A673 (cell line): ENCODE measurements at regions not wholly inside any gene's neighbourhood (a gene's known extent, or its start where the extent isn't known, plus 50 kb on each side); places are given as distances from the start of the nearest gene placed in this dataset.
"Not testable (repeated sequence)": the region's sequence is repeated elsewhere in the genome, so short reads cannot be mapped to it uniquely, and the experiment has no call there.

Experiments
- BruUV-seq: library from RNA; stranded (reverse); fragments of 400-500 nt; replicated peaks from 2 replicates; lab custom pipeline; 2021; lab: Mats Ljungman, UMichigan
- CTCF ChIA-PET: fragments of 300-600 bp; sonication (Branson Sonifier 250); formaldehyde crosslinking; loops from one replicate; lab custom pipeline; 2022; ENCODE audit warnings: antibody characterized with exemption; lab: Charles Lee
- POLR2A ChIA-PET: fragments of 300-600 bp; sonication (Branson Sonifier 250); formaldehyde crosslinking; loops from one replicate; lab custom pipeline; 2022; ENCODE audit warnings: antibody characterized with exemption; ENCODE audit not compliant: low non-redundant PET; lab: Charles Lee
- DNase-seq: peaks from one replicate; pipeline ENCODE4 v3.0.0-alpha.2; 2015; ENCODE audit warnings: low spot score
- H3K27ac ChIP-seq: fragments of 200-600 bp; sonication (generic); 2 replicates; pipeline ENCODE4 v1.5.1; 2016; ENCODE audit warnings: mixed run types, low read depth, mild to moderate bottlenecking, mixed read lengths, antibody characterized with exemption, low read length; ENCODE audit not compliant: poor library complexity, severe bottlenecking
- H3K27me3 ChIP-seq: fragments of 200-600 bp; sonication (generic); replicated peaks from 2 replicates; pipeline ENCODE4 v1.6.1; 2017; ENCODE audit warnings: mixed run types, low read depth, mild to moderate bottlenecking, mixed read lengths, antibody characterized with exemption, low read length; ENCODE audit not compliant: insufficient read depth, poor library complexity
- H3K36me3 ChIP-seq: fragments of 200-600 bp; sonication (generic); 2 replicates; pipeline ENCODE4 v1.6.1; 2016; ENCODE audit warnings: mixed run types, mild to moderate bottlenecking, mixed read lengths, antibody characterized with exemption, low read length; ENCODE audit not compliant: insufficient read depth, poor library complexity, severe bottlenecking
- H3K4me1 ChIP-seq: fragments of 200-600 bp; sonication (generic); 2 replicates; pipeline ENCODE4 v1.6.1; 2017; ENCODE audit warnings: mixed run types, mild to moderate bottlenecking, mixed read lengths, antibody characterized with exemption, low read length; ENCODE audit not compliant: insufficient read depth, poor library complexity, severe bottlenecking
- H3K4me3 ChIP-seq: fragments of 200-600 bp; sonication (generic); 2 replicates; pipeline ENCODE4 v1.5.1; 2016; ENCODE audit warnings: low read depth, mixed run types, mild to moderate bottlenecking, mixed read lengths, low read length; ENCODE audit not compliant: poor library complexity, severe bottlenecking
- H3K9me3 ChIP-seq: fragments of 200-600 bp; sonication (generic); 2 replicates; pipeline ENCODE4 v1.6.1; 2016; ENCODE audit warnings: mixed run types, low read depth, mild to moderate bottlenecking, mixed read lengths, antibody characterized with exemption, low read length; ENCODE audit not compliant: poor library complexity, severe bottlenecking
- EZH2 ChIP-seq: fragments of 200-600 bp; sonication (generic); IDR thresholded peaks from 2 replicates; pipeline ENCODE4 v1.6.1; 2017; ENCODE audit warnings: borderline replicate concordance, low read depth, mild to moderate bottlenecking, mixed read lengths, antibody characterized with exemption, low read length; ENCODE audit not compliant: poor library complexity, severe bottlenecking
- intact Hi-C: fragments of 100-400 bp; cut with micrococcal nuclease; formaldehyde crosslinking; loops from one replicate; pipeline ENCODE4 v1.10.0; 2022; ENCODE audit not compliant: unreplicated experiment
- TF ChIP-seq, protein P1 (sequence below): fragments of 300-800, 200-600 bp; sonication (generic); conservative IDR thresholded peaks from 2 replicates; pipeline ENCODE4 v1.5.1; 2017; ENCODE audit warnings: low read depth, mild to moderate bottlenecking, antibody characterized with exemption, low read length, moderate library complexity, mixed read lengths

DNA sequence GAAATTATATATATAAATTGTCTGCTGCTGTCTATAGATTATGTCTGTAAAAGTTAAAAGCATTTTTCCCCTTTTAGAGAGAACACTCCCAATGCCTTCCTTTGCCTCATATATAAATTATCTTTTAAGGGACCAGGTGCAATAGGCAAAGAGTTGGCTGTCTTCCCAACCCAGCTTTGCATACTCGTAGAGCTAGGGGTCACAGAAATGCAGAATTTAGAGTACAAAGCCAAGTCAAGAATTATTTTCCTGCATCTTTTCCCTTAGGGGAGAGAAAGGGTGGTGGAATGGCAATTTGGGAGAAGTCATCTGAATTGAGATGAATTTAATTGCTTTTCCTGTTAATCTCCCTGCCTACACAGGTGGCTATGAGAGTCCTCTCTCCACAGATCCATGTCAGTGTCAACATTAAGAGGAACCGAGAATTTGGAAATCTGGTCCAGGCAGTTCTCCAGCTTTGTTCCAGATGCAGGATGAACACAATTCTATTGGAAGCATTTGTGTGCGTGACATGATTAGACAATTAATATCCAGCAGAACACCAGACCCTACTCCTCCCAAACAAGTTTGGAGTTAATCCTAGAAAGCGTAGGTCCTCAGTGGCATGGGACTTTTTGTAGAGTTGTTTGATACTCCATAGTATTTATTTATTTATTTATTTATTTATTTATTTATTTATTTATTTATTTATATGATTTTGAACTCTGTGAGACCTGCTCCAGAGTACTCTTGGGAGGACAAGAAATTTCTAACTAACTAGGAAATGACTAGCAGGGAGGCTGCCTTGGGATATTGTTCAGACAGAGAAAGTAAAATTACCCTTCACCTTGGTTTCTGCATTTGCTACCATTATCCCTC, 80.3 kb upstream of the SKAP2 start:
- Histone ChIP-seq H3K27me3 (peaks cover 25% of the 10 kb centered on the region), H3K9me3 (no peaks in the 10 kb centered on the region), H3K27ac (no peak overlapping the region), H3K4me1 (no peaks in the 10 kb centered on the region), H3K36me3 (no peaks in the 10 kb centered on the region), H3K4me3 (no peak overlapping the region)
- no peak for TF ChIP-seq EZH2
- no TSS peak for BruUV-seq
- intact Hi-C loops, result no loop called here
- POLR2A ChIA-PET, result no interaction called here
- DNase-seq, result no peak
- CTCF ChIA-PET, result no interaction called here

DNA sequence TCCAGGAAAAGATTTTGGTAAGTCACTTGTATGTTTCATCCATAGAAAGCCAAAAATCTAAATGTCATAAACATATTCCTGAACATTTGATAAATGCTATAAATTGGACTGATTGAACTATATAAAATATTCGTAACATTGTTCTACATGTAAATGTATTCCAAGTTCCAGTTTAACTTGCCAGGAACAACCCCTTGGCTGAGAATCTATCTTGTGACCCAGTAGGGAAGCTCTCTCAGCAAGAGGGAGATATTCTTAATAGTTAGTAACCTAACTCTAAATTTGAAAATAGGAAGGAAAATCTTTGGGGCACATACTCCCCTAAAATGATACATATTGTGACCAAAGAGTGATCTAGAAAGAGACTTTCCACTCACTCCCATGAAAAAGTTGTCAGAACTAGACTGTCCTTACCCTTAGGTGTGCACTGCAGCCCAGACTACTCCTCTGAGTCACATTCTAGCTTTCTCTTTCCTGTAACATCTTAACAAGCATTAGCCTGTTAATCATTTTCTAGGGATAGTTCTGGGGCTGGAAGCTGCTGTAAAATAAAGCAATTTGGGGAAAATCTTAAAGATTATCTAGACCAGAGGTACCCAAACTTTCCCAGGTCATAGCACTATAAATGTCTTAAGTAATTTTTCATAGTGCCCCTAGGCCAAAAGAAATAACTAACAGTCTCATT, 73.7 kb upstream of the SKAP2 start:
- TF ChIP-seq, protein P1, sequence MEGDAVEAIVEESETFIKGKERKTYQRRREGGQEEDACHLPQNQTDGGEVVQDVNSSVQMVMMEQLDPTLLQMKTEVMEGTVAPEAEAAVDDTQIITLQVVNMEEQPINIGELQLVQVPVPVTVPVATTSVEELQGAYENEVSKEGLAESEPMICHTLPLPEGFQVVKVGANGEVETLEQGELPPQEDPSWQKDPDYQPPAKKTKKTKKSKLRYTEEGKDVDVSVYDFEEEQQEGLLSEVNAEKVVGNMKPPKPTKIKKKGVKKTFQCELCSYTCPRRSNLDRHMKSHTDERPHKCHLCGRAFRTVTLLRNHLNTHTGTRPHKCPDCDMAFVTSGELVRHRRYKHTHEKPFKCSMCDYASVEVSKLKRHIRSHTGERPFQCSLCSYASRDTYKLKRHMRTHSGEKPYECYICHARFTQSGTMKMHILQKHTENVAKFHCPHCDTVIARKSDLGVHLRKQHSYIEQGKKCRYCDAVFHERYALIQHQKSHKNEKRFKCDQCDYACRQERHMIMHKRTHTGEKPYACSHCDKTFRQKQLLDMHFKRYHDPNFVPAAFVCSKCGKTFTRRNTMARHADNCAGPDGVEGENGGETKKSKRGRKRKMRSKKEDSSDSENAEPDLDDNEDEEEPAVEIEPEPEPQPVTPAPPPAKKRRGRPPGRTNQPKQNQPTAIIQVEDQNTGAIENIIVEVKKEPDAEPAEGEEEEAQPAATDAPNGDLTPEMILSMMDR, result no peak
- TF ChIP-seq EZH2, result no peak
- Histone ChIP-seq H3K9me3 (no peaks in the 10 kb centered on the region), H3K4me1 (no peaks in the 10 kb centered on the region), H3K4me3 (no peak overlapping the region), H3K36me3 (no peaks in the 10 kb centered on the region), H3K27ac (no peak overlapping the region), H3K27me3 (peaks cover 11% of the 10 kb centered on the region)
- ChIA-PET POLR2A (no interaction called here), CTCF (no interaction called here)
- no TSS peak for BruUV-seq
- no peak for DNase-seq
- intact Hi-C loops, result no loop called here

DNA sequence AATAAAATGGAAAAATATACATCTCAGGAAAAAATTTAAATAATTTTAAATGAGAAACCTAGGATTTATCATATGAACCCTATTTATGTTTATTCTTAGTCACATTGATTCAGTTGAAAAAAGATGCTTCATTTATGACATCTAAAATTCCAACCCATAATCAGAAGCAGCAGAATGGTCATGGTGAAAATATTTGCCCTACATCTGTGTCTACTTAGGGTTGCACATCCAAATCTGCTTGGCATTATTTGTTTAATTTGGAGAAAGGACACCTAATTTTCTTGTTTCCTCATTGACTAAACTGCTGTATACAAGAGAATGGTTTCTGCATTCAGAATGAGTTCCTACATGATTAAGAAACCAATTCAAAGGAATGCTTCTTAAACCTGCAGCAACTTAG, 72.9 kb upstream of the SKAP2 start:
- TF ChIP-seq EZH2, result no peak
- TF ChIP-seq, protein P1, result no peak
- H3K4me3 ChIP-seq, result no peak overlapping the region
- no TSS peak for BruUV-seq
- POLR2A ChIA-PET, result no interaction called here
- H3K9me3 ChIP-seq, result no peaks in the 10 kb centered on the region
- no peaks in the 10 kb centered on the region for H3K36me3 ChIP-seq
- H3K27ac ChIP-seq, result no peak overlapping the region
- DNase-seq, result no peak
- CTCF ChIA-PET, result no interaction called here
- intact Hi-C loops, result no loop called here
- H3K27me3 ChIP-seq, result peaks cover 5% of the 10 kb centered on the region
- H3K4me1 ChIP-seq, result no peaks in the 10 kb centered on the region

DNA sequence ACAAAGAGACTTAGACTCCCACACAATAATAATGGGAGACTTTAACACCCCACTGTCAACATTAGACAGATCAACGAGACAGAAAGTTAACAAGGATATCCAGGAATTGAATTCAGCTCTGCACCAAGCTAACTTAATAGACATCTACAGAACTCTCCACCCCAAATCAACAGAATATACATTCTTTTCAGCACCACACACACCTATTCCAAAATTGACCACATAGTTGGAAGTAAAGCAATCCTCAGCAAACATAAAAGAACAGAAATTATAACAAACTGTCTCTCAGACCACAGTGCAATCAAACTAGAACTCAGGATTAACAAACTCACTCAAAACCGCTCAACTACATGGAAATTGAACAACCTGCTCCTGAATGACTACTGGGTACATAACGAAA, 68.2 kb upstream of the SKAP2 start:
- H3K4me1 ChIP-seq, H3K36me3 ChIP-seq, H3K27me3 ChIP-seq, H3K9me3 ChIP-seq, CTCF ChIA-PET, H3K27ac ChIP-seq, BruUV-seq, H3K4me3 ChIP-seq, DNase-seq, POLR2A ChIA-PET, intact Hi-C loops: not testable (repeated sequence)
